Osteocyte (in vitro differentiated cells): ENCODE measurements at regions not wholly inside any gene's neighbourhood (a gene's known extent, or its start where the extent isn't known, plus 50 kb on each side); places are given as distances from the start of the nearest gene placed in this dataset.

ENCODE experiments used
- DNase-seq: peaks from one replicate; pipeline ENCODE4 v3.0.0; 2021; ENCODE audit warnings: mixed read lengths; ENCODE audit not compliant: unreplicated experiment; ENCODE audit errors: extremely low spot score
- H3K27ac Mint-ChIP-seq: one replicate; pipeline ENCODE4 v1.8.0; 2021; ENCODE audit warnings: mild to moderate bottlenecking, mixed read lengths; ENCODE audit not compliant: unreplicated experiment
- H3K27me3 Mint-ChIP-seq: one replicate; pipeline ENCODE4 v1.8.0; 2021; ENCODE audit warnings: mixed read lengths; ENCODE audit not compliant: unreplicated experiment
- H3K36me3 Mint-ChIP-seq: one replicate; pipeline ENCODE4 v1.8.0; 2021; ENCODE audit warnings: mixed read lengths; ENCODE audit not compliant: unreplicated experiment
- H3K4me1 Mint-ChIP-seq: one replicate; pipeline ENCODE4 v1.8.0; 2021; ENCODE audit warnings: mixed read lengths; ENCODE audit not compliant: unreplicated experiment
- H3K4me3 Mint-ChIP-seq: one replicate; pipeline ENCODE4 v1.8.0; 2021; ENCODE audit warnings: mild to moderate bottlenecking, moderate library complexity, mixed read lengths; ENCODE audit not compliant: unreplicated experiment
- H3K9me3 Mint-ChIP-seq: one replicate; pipeline ENCODE4 v1.8.0; 2021; ENCODE audit warnings: mixed read lengths; ENCODE audit not compliant: unreplicated experiment
- TF ChIP-seq, protein P1 (sequence below): fragments of 200-600 bp; sonication (generic); IDR thresholded peaks from 2 replicates; pipeline ENCODE4 v1.5.0; 2021; ENCODE audit warnings: antibody characterized with exemption, mild to moderate bottlenecking, moderate library complexity

DNA sequence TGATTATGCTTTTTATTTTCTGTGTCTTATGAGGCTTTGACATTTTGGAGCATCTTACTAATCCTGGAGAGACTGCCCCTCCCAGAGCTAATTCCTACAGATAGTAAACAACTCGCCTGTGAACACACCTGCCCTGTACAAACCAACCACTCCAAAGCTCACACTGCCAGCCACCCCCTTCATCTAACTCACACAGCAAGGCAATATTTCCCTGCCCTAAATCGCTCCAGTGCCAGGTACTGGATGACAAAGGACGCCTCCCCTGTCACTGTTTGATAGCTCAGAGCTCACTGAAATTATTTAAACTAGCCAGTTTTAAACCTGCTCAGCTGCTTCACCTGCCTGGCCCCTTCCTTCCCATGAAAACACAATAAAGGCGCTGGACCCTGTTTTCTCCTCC is 535.1 kb upstream of the CELF2 start:
- TF ChIP-seq, protein P1, sequence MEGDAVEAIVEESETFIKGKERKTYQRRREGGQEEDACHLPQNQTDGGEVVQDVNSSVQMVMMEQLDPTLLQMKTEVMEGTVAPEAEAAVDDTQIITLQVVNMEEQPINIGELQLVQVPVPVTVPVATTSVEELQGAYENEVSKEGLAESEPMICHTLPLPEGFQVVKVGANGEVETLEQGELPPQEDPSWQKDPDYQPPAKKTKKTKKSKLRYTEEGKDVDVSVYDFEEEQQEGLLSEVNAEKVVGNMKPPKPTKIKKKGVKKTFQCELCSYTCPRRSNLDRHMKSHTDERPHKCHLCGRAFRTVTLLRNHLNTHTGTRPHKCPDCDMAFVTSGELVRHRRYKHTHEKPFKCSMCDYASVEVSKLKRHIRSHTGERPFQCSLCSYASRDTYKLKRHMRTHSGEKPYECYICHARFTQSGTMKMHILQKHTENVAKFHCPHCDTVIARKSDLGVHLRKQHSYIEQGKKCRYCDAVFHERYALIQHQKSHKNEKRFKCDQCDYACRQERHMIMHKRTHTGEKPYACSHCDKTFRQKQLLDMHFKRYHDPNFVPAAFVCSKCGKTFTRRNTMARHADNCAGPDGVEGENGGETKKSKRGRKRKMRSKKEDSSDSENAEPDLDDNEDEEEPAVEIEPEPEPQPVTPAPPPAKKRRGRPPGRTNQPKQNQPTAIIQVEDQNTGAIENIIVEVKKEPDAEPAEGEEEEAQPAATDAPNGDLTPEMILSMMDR, result no peak
- H3K27ac Mint-ChIP-seq, result no peak overlapping the region
- no peaks in the 10 kb centered on the region for H3K36me3 Mint-ChIP-seq
- DNase-seq, result no peak
- H3K4me1 Mint-ChIP-seq, result peaks cover 13% of the 10 kb centered on the region
- H3K9me3 Mint-ChIP-seq, result no peaks in the 10 kb centered on the region
- no peak overlapping the region for H3K4me3 Mint-ChIP-seq
- H3K27me3 Mint-ChIP-seq, result no peaks in the 10 kb centered on the region

DNA sequence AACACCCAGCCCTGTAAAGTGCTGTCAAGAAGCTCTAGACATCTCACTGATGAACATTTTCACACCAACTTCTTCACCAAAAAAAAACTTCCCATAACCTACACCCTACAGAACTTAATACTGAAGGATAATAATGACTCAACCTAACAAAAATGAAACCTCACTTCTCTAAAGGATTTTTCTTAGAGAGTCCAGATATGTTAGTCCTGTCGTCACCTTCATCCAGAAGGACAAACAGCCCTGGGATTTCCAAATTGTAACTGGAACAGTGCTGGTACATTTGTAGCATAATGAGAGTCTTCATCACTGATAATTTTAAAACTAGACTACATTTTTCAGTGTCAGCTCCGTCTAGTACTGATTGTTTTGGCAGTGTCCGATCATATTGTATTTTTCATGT is 528.6 kb upstream of the CELF2 start:
- Mint-ChIP-seq H3K27me3 (no peaks in the 10 kb centered on the region), H3K4me3 (no peak overlapping the region), H3K4me1 (peaks cover 42% of the 10 kb centered on the region), H3K36me3 (no peaks in the 10 kb centered on the region), H3K27ac (peak overlapping the region; percentile 75), H3K9me3 (no peaks in the 10 kb centered on the region)
- TF ChIP-seq, protein P1, result no peak
- DNase-seq, result no peak

DNA sequence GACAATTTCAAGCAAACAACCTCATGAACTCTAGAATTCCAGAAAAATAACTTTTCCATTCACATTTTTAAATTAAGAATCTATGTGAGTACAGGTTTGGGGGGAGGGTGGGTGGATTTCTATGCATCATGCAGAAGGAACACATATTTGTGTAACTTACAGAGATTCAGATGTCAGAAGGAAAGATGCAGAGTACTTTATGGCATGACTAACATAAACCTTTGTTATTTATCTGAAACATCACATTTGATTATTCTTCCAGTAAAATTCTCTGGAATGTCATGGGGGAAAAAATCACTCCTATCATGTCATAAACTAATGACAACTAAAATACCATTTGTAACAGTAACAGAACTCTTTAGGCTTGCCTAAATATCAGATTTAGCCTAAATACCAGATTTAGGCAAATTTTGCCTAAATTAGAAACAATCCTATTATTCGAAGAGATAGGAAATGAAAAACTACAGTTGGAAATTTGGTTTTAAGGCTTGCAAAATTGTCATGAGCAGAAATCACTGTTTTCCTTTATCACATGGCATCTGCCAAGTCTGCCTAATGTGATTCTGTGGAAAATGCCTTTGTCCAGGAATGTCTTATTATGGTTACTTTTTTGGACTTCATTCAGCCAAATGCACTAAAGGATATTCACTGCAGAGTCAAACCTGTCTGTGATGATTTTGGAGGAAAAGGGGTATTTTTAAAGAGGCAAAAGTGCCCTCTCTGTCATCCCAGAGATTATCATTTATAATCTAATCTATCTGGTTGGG is 527.7 kb upstream of the CELF2 start:
- Mint-ChIP-seq H3K27ac (peak overlapping the region; percentile 75), H3K4me3 (no peak overlapping the region), H3K9me3 (no peaks in the 10 kb centered on the region), H3K4me1 (peaks cover 42% of the 10 kb centered on the region), H3K36me3 (no peaks in the 10 kb centered on the region), H3K27me3 (no peaks in the 10 kb centered on the region)
- TF ChIP-seq, protein P1, result no peak
- no peak for DNase-seq

DNA sequence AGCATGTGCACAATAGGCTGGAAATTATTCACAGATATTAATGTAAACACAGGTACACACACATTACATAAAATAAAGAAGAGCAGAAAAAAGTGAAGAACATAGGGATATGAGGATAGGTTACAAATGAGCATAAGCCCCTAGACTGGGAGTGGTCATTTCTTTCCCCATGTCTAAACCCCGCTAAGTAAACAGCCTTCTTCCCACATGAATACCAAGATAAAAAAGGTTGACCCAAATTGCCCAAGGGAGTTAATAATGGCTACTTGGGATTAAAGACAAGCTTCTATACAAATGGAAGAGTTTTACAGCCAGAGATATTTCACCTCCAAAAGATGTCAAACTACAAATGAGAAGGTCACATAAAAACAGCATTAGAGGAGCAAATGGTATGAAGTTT is 527.1 kb upstream of the CELF2 start:
- no peak for DNase-seq
- H3K27me3 Mint-ChIP-seq, result no peaks in the 10 kb centered on the region
- H3K4me1 Mint-ChIP-seq, result peaks cover 42% of the 10 kb centered on the region
- H3K4me3 Mint-ChIP-seq, result no peak overlapping the region
- H3K9me3 Mint-ChIP-seq, result no peaks in the 10 kb centered on the region
- H3K36me3 Mint-ChIP-seq, result no peaks in the 10 kb centered on the region
- peak overlapping the region; percentile 75 for H3K27ac Mint-ChIP-seq
- TF ChIP-seq, protein P1, result no peak

DNA sequence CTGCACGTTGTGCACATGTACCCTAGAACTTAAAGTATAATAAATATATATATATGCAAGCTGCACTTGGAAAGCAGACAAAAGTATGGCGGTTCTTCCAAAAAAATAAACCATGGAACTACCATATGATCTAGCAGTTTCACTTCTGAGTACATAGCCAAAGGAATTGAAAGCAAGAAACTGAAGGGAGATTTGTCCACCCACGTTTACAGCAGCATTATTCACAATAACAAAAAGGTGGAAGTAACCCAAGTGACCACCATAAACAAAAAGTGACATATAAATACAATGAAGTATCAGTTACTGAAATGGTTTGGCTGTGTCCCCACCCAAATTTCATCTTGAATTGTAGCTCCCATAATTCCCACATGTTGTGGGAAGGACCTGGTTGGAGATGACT is 525.3 kb upstream of the CELF2 start:
- Mint-ChIP-seq H3K36me3 (no peaks in the 10 kb centered on the region), H3K27me3 (no peaks in the 10 kb centered on the region), H3K9me3 (no peaks in the 10 kb centered on the region), H3K4me3 (no peak overlapping the region), H3K27ac (no peak overlapping the region), H3K4me1 (peaks cover 42% of the 10 kb centered on the region)
- DNase-seq, result no peak
- TF ChIP-seq, protein P1, result no peak
